ENCODE measurements at regions not wholly inside any gene's neighbourhood (a gene's known extent, or its start where the extent isn't known, plus 50 kb on each side); places are given as distances from the start of the nearest gene placed in this dataset.
A peak's percentile ranks its signal among the peaks of the same experiment; 100 is the strongest.

GRCh38 chr18:66727991-66728390 lies 124.1 kb upstream of the CDH19 start:
- Histone ChIP-seq H3K4me1 (ENCODE audit: control insufficient read depth in 1 of 2, insufficient read depth in 2 of 2, low read length in 2 of 2) (peaks cover 13 to 16% of the 10 kb centered on the region in 2 donors), H4K20me1 (ENCODE audit: insufficient read depth, low read length) (no peaks in the 10 kb centered on the region), H2AFZ (ENCODE audit: insufficient read depth, low read depth, low read length, poor library complexity, severe bottlenecking) (no peak overlapping the region), H3K4me2 (replicated peaks; ENCODE audit: extremely low read depth, low read length, poor library complexity, severe bottlenecking) (peak overlapping the region; percentile 32), H3K79me2 (ENCODE audit: insufficient read depth, low read length) (no peaks in the 10 kb centered on the region), H3K9ac (ENCODE audit: insufficient read depth, low read length, poor library complexity, severe bottlenecking) (no peak overlapping the region), H3K27ac (ENCODE audit: low read depth in 1 of 2, low read length in 2 of 2) (no peak overlapping the region), H3K4me3 (replicated peaks in 1 of 3; ENCODE audit: low read depth in 2 of 3, low read length in 3 of 3) (no peak overlapping the region), H3K36me3 (replicated peaks in 1 of 2; ENCODE audit: control insufficient read depth in 1 of 2, insufficient read depth in 2 of 2, low read length in 2 of 2) (no peaks in the 10 kb centered on the region), H3K27me3 (ENCODE audit: control insufficient read depth in 2 of 2, insufficient read depth in 2 of 2, low read length in 2 of 2) (no peaks in the 10 kb centered on the region), H3K9me3 (replicated peaks in 1 of 2; ENCODE audit: control insufficient read depth in 1 of 2, insufficient read depth in 1 of 2, low read length in 2 of 2) (no peaks in the 10 kb centered on the region)
- peak; percentile 27 to 62 (median 48) for DNase-seq
- Mint-ChIP-seq H3K36me3 (no peaks in the 10 kb centered on the region), H3K27ac (peak overlapping the region in 4 of 7 donors; percentile 35 to 82 (median 66)), H3K9me3 (peaks cover 0 to 6% (median 0%) of the 10 kb centered on the region in 7 donors), H3K4me1 (peaks cover 11% of the 10 kb centered on the region), H3K4me3 (no peak overlapping the region), H3K27me3 (ENCODE audit: low read depth in 3 of 3) (peaks cover 0 to 2% (median 2%) of the 10 kb centered on the region in 3 donors)
- no peak for TF ChIP-seq CTCF (IDR thresholded peaks at IDR 0.05)
- intact Hi-C loops (cut with micrococcal nuclease): no loop called here
- no CpG with 5 or more reads among the region's 1 CpG for WGBS (ENCODE audit: insufficient coverage)

- no peak overlapping the region for H3K4me2 ChIP-seq (replicated peaks; ENCODE audit: extremely low read depth, low read length, poor library complexity, severe bottlenecking)
- WGBS (ENCODE audit: insufficient coverage): no CpG with 5 or more reads among the region's 5 CpGs
Measured at GRCh38 chr18:66724664-66725356, 120.9 kb upstream of the CDH19 start.

More at GRCh38 chr18:66724664-66725356, 120.9 kb upstream of the CDH19 start:
- TF ChIP-seq CTCF (IDR thresholded peaks at IDR 0.05): no peak
- H3K27me3 ChIP-seq (ENCODE audit: control insufficient read depth in 2 of 2, insufficient read depth in 2 of 2, low read length in 2 of 2): no peaks in the 10 kb centered on the region
- DNase-seq: no peak
- H3K27ac ChIP-seq (ENCODE audit: low read depth in 1 of 2, low read length in 2 of 2): no peak overlapping the region
- Mint-ChIP-seq H3K4me1 (peaks cover 15% of the 10 kb centered on the region), H3K9me3 (peaks cover 0 to 5% (median 3%) of the 10 kb centered on the region in 7 donors), H3K4me3 (no peak overlapping the region), H3K27ac (no peak overlapping the region), H3K36me3 (no peaks in the 10 kb centered on the region), H3K27me3 (ENCODE audit: low read depth in 3 of 3) (peaks cover 0 to 7% (median 2%) of the 10 kb centered on the region in 3 donors)
- no peaks in the 10 kb centered on the region for H3K36me3 ChIP-seq (replicated peaks in 1 of 2; ENCODE audit: control insufficient read depth in 1 of 2, insufficient read depth in 2 of 2, low read length in 2 of 2)
- no peaks in the 10 kb centered on the region for H4K20me1 ChIP-seq (ENCODE audit: insufficient read depth, low read length)
- no peaks in the 10 kb centered on the region for H3K9me3 ChIP-seq (replicated peaks in 1 of 2; ENCODE audit: control insufficient read depth in 1 of 2, insufficient read depth in 1 of 2, low read length in 2 of 2)
- no peak overlapping the region for H3K4me3 ChIP-seq (replicated peaks in 1 of 3; ENCODE audit: low read depth in 2 of 3, low read length in 3 of 3)
- peaks cover 13 to 16% of the 10 kb centered on the region in 2 donors for H3K4me1 ChIP-seq (ENCODE audit: control insufficient read depth in 1 of 2, insufficient read depth in 2 of 2, low read length in 2 of 2)
- H3K9ac ChIP-seq (ENCODE audit: insufficient read depth, low read length, poor library complexity, severe bottlenecking): no peak overlapping the region
- intact Hi-C loops (cut with micrococcal nuclease): no loop called here
- H2AFZ ChIP-seq (ENCODE audit: insufficient read depth, low read depth, low read length, poor library complexity, severe bottlenecking): no peak overlapping the region
- no peaks in the 10 kb centered on the region for H3K79me2 ChIP-seq (ENCODE audit: insufficient read depth, low read length)
